DOHH2 (cell line): ENCODE measurements at regions not wholly inside any gene's neighbourhood (a gene's known extent, or its start where the extent isn't known, plus 50 kb on each side); places are given as distances from the start of the nearest gene placed in this dataset.

Experiments
- EZH2phosphoT487 ChIP-seq: fragments of 200-600 bp; sonication (generic); IDR thresholded peaks from 2 replicates; pipeline ENCODE4 v1.6.1; 2017; ENCODE audit warnings: borderline replicate concordance, mild to moderate bottlenecking, antibody characterized with exemption, low read length, moderate library complexity, mixed read lengths
- TF ChIP-seq, protein P1 (sequence below): fragments of 200-600 bp; sonication (generic); IDR thresholded peaks from one replicate; pipeline ENCODE4 v1.5.1; 2014; ENCODE audit warnings: antibody characterized with exemption, mild to moderate bottlenecking, low read depth, low read length; ENCODE audit not compliant: poor library complexity, severe bottlenecking

DNA sequence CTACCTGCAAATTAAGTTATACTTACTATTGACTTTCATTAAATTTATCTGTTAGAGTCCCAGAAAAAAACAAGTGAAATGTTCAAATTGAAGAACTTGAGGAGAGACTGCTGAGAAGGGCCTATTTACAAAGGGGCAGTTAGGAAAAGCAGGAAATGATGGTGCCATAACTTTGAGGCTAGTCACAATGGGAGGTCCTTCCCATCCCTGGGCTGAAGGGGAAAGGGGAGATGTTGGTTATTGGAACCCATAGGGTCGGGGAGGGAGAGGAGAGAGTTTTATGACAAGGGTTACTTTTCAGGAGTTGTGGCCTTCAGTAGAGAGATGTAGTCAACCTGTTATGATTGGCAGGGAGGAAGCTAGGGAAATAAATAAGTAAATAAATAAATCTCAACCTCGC, 169.1 kb downstream of the DMRT2 start:
- TF ChIP-seq, protein P1, sequence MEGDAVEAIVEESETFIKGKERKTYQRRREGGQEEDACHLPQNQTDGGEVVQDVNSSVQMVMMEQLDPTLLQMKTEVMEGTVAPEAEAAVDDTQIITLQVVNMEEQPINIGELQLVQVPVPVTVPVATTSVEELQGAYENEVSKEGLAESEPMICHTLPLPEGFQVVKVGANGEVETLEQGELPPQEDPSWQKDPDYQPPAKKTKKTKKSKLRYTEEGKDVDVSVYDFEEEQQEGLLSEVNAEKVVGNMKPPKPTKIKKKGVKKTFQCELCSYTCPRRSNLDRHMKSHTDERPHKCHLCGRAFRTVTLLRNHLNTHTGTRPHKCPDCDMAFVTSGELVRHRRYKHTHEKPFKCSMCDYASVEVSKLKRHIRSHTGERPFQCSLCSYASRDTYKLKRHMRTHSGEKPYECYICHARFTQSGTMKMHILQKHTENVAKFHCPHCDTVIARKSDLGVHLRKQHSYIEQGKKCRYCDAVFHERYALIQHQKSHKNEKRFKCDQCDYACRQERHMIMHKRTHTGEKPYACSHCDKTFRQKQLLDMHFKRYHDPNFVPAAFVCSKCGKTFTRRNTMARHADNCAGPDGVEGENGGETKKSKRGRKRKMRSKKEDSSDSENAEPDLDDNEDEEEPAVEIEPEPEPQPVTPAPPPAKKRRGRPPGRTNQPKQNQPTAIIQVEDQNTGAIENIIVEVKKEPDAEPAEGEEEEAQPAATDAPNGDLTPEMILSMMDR: no peak
- TF ChIP-seq EZH2phosphoT487: no peak
